ENCODE measurements at regions not wholly inside any gene's neighbourhood (a gene's known extent, or its start where the extent isn't known, plus 50 kb on each side); places are given as distances from the start of the nearest gene placed in this dataset.

DNA sequence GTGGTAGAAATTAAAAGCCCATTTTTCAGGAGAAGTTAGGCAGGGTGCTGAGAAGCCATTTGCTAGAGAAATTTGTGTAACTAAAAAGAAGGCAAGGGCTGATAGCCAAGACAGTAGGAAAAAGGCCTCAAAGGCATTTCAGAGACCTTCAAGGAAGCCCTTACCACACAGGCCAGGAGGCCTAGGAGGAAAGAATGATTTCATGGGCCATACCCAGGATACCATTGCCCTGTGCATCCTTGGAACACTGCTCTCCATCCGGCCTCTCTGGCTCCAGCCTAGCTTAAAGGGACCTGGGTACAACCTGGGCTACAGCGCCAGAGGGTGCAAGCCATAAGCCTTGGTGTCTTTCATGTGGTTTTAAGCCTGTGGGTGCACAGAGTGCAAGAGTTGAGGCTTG is 193.6 kb upstream of the GRM7 start:
- TF ChIP-seq, protein P1, sequence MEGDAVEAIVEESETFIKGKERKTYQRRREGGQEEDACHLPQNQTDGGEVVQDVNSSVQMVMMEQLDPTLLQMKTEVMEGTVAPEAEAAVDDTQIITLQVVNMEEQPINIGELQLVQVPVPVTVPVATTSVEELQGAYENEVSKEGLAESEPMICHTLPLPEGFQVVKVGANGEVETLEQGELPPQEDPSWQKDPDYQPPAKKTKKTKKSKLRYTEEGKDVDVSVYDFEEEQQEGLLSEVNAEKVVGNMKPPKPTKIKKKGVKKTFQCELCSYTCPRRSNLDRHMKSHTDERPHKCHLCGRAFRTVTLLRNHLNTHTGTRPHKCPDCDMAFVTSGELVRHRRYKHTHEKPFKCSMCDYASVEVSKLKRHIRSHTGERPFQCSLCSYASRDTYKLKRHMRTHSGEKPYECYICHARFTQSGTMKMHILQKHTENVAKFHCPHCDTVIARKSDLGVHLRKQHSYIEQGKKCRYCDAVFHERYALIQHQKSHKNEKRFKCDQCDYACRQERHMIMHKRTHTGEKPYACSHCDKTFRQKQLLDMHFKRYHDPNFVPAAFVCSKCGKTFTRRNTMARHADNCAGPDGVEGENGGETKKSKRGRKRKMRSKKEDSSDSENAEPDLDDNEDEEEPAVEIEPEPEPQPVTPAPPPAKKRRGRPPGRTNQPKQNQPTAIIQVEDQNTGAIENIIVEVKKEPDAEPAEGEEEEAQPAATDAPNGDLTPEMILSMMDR (conservative IDR thresholded peaks at IDR 0.05; ENCODE audit: low read length), result no peak
- TF ChIP-seq EZH2phosphoT487 (IDR thresholded peaks at IDR 0.05; ENCODE audit: borderline replicate concordance, low read depth, low read length), result no peak

Measured in OCI-LY7 (cell line).